Esophagus mucosa (tissue), 1 donor: ENCODE measurements at regions not wholly inside any gene's neighbourhood (a gene's known extent, or its start where the extent isn't known, plus 50 kb on each side); places are given as distances from the start of the nearest gene placed in this dataset.
"Not testable (repeated sequence)": the region's sequence is repeated elsewhere in the genome, so short reads cannot be mapped to it uniquely, and the experiment has no call there.

Source experiments
- ATAC-seq: fragments of 200-7000 bp; cut with Tn5 transposase; one replicate; pipeline ENCODE4 v1.9.1; 2020
- donor health status: DM: yes; HTN: yes; CAD: no.

GRCh38 chr7:9075774-9076173 is 642.4 kb downstream of the NXPH1 start:
- not testable (repeated sequence) for ATAC-seq

GRCh38 chr7:9082203-9082602 is 648.8 kb downstream of the NXPH1 start:
- no peak for ATAC-seq

GRCh38 chr7:9083837-9084236 is 650.4 kb downstream of the NXPH1 start:
- ATAC-seq = no peak

GRCh38 chr7:9091282-9091681 is 657.9 kb downstream of the NXPH1 start:
- ATAC-seq = no peak

DNA sequence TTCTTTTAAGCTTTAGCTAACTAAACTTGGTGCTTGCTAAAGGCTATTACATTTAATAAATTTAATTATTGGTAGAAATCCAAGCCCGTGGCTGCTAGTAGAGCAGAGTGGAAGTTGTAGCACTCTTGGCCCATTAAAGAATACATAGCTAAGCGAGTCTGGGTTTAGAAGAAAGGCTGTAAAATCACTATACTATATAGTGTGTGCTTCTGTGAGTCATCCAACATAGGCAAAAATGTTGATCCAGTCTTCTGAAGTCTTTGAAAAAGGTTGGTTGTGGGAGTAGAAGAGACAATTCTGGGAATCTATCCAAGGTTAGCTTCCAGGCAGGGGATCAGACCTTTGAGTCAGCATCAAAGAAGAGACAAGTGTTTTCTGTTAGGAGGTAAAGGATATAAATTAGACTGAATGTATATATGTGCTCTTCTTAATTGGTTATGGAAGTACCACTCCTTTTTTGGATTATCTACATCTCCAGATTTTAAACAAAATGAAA is 664.2 kb downstream of the NXPH1 start:
- ATAC-seq = peak; percentile 37

DNA sequence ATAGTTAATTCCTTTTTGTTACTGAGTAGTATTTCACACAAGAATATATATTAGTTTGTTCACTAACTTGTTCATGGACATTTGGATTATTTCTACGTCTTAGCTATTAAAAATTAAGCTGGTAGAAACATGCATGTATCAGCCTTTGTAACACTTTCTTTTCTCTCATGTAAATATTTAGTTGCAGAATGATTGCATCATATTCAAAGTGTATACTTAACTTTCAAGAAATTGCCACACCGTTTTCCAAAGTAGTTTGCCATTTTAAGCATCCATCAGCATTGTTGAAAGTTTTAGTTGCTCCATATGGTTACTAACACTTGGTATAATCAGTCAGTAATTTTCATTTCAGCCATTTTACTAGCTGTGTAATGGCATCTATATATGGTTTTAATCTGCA is 666.9 kb downstream of the NXPH1 start:
- no peak for ATAC-seq

DNA sequence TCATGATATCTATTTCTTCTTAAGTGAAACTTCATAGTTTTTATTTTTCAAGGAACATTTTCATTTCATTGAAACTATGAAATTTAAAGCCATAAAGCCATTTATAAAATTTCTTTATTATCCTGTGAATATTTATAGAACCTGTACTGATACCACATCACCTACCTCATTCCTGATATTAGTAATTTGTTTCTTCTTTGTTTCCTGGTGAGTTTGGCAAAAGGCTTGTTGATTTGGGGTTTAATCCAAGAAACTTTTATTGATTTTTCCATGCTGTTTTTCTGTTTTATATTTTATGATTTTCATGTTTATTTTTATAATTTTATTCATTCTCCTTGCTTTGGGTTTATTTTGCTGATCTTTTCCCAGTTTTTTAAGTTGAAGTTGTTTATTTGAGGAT is 669.4 kb downstream of the NXPH1 start:
- ATAC-seq = no peak

DNA sequence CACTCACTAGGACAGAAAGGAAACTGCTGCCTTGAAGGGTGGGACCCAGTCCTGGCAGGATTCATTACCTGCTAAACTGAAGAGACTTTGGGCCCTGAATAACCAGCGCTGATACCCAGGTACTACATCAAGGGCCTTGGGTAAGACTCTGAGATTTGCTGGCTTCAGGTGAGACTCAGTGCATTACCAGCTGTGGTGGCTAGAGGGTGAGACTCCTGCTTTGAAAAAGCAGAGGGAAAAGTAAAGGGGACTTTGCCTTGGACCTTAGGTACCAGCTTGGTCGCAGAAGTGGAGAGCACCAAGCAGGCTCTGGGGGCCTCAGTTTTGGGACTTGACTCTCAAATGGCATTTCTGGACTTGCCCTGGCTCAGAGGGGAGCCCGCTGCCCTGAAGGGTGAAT is 673.3 kb downstream of the NXPH1 start:
- no peak for ATAC-seq

- ATAC-seq = no peak
Measured at GRCh38 chr7:9120331-9120730, 686.9 kb downstream of the NXPH1 start.

GRCh38 chr7:9124320-9124719 is 690.9 kb downstream of the NXPH1 start:
- ATAC-seq = no peak

DNA sequence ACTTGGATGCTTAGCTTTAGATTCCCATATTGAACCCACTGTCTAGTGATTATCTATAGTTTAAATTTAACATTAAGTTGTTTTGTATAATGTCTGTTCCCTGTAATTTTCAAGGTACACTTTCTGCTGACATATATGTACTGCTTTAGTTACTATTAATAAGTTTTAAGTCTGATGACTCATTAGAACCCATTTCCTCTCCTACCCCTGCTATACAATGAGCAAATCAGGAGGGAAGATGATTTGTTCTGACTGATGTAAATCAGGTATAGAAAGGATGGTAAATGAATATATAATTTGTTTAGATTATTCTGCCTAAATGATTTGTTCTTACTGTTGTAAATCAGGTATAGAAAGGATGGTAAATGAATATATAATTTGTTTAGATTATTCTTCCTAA is 691.8 kb downstream of the NXPH1 start:
- no peak for ATAC-seq

- no peak for ATAC-seq
Measured at GRCh38 chr7:9127901-9128300, 694.5 kb downstream of the NXPH1 start.

GRCh38 chr7:9148687-9149086 is 715.3 kb downstream of the NXPH1 start:
- ATAC-seq = no peak

DNA sequence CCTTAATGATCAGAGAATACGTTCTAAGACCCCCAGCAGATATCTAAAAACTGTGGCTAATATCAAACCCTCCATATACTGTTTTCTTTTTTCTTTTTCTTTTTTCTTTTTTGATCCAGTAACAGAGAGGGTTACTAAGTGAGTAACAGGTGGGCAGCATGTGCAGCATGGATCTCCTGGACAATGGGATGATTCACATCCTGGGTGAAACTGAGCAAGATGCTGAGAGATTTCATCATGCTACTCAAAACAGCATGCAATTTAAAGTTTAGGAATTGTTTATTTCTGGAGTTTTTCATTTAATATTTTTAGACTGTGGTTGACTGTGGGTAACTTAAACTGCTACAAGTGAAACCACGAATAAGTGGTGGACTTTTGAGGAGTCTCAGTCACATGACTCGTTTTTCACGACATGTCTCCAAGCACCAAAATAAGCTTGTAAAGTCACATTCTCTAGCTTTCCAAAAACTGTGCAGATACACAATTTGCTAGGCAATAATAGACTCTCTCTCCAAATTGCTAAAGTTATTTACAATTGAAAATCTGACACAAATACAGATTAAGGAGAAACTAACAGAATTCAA is 716.2 kb downstream of the NXPH1 start:
- no peak for ATAC-seq

DNA sequence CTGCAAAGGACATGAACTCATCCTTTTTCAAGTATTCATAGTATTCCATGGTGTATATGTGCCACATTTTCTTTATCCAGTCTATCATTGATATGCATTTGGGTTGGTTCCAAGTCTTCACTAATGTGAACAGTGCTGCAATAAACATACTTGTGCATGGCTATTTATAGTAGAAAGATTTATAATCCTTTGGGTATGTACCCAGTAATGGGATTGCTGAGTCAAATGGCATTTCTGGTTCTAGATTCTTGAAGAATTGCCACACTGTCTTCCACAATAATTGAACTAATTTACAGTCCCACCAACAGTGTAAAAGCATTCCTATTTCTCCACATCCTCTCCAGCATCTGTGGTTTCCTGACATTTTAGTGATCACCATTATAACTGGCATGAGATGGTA is 730.3 kb downstream of the NXPH1 start:
- not testable (repeated sequence) for ATAC-seq

GRCh38 chr7:9175871-9176270 is 742.5 kb downstream of the NXPH1 start:
- no peak for ATAC-seq

DNA sequence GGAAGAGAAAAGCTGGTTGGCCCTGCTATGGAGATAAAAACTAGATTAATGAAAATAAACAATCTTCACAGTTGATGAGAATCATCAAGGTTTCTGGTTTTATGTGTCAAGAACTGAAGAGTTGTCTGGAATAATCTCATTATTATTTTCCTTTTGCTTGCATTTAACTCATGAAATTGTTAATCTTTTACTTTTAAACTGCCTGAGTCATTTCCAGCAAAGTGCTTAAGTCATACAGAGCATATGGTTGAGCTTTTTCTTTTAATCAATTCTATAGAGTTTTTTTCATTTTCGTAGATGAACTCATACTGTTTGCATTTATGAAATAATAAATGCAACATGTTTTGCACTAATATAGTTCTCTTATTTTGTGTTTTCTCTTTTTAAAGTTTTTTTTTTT is 747.9 kb downstream of the NXPH1 start:
- ATAC-seq = no peak

- no peak for ATAC-seq
Measured at GRCh38 chr7:9186730-9187129, 753.3 kb downstream of the NXPH1 start.

GRCh38 chr7:9189703-9190102 is 756.3 kb downstream of the NXPH1 start:
- no peak for ATAC-seq

- no peak for ATAC-seq
Measured at GRCh38 chr7:9192969-9193368, 759.6 kb downstream of the NXPH1 start.

DNA sequence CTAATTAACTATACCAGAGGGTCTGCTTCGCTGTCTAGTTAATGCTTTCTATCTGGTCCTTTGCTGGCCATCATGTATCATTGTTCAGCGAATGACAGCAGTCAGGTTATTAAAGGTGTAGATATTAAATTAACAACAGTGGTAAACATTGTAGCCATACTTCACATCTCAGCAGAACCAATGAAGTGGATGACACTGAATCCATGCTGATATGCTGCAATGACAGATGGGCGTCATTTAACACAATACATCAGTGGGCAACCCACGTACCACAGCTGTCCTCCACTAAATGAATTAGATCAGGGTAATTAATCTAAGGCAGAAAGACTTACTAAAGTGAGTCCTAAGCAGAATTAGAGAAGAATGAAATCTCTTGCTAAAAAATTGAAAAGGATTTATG is 767.2 kb downstream of the NXPH1 start:
- no peak for ATAC-seq

- ATAC-seq = no peak
Measured at GRCh38 chr7:9201928-9202327, 768.5 kb downstream of the NXPH1 start.

DNA sequence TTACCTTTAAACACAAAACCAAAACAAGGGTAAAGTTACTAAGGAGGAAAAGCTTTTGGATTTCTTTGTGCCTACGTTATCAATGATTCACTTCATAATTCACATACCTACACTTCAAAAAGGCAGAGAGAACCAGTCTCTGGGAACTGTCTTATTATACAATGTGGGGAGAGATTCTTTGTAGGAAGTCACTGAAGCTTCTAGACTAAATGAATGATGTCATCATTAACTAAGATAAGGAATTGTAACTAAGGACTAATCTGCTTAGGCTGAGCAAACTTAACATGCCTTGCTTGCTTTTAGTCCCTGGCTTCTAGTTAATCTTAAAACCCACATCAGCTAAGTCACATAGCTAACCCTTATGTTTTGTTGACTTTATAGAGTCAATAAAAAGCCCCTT is 771.2 kb downstream of the NXPH1 start:
- no peak for ATAC-seq

GRCh38 chr7:9210114-9210513 is 776.7 kb downstream of the NXPH1 start:
- no peak for ATAC-seq

DNA sequence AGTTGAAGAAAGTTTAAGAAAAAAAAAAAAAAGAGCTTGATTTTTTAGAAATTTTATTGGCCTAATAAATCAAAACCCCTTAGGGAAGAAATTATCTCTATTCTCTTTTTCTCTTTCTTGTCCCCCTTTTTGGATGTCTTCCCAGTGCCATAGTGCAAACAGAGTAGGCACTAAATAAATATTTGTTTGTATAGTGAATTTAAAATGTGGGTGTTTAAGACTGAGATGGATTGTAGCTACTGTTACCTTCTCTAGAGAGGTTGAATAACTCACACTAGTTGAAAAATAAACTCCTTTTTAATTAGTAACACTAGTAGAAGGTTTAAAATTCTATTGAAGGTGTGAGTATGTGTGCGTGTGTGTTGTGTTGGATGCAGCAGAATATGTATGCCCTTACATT is 783.8 kb downstream of the NXPH1 start:
- ATAC-seq = no peak
